Right lobe of liver (tissue), 6 donors: ENCODE measurements at regions not wholly inside any gene's neighbourhood (a gene's known extent, or its start where the extent isn't known, plus 50 kb on each side); places are given as distances from the start of the nearest gene placed in this dataset.
A peak's percentile ranks its signal among the peaks of the same experiment; 100 is the strongest.

ENCODE experiments used
- ATAC-seq, 4 donors: fragments of 200-7000 bp; cut with Tn5 transposase; one replicate each; pipeline ENCODE4 v1.9.1; 2020; ENCODE audit warnings: mild to moderate bottlenecking in 4 of 4, moderate library complexity in 4 of 4
- DNase-seq, 3 donors: peaks; one replicate each; pipeline ENCODE4 v3.0.0-alpha.2; 2020
- H3K27ac ChIP-seq, 3 donors: fragments of 200-600 bp; one replicate each; pipeline ENCODE4 v1.8.0; 2022
- H3K27me3 ChIP-seq, 2 donors: fragments of 200-600 bp; one replicate each; pipeline ENCODE4 v1.8.0; 2022
- H3K36me3 ChIP-seq, 4 donors: fragments of 200-600 bp; sonication (generic) in 1 of 4; one replicate each; pipeline versions ENCODE4 v1.5.1 to v1.8.0; 2017 to 2022; ENCODE audit warnings: control low read depth in 1 of 4
- H3K4me1 ChIP-seq, 4 donors: fragments of 200-600 bp; sonication (generic) in 1 of 4; one replicate each; pipeline versions ENCODE4 v1.5.1 to v1.8.0; 2017 to 2022; ENCODE audit warnings: control low read depth in 1 of 4
- H3K4me3 ChIP-seq, 3 donors: fragments of 200-600 bp; one replicate each; pipeline ENCODE4 v1.8.0; 2022
- H3K9me3 ChIP-seq, 4 donors: fragments of 200-600 bp; sonication (generic) in 1 of 4; one replicate each; pipeline versions ENCODE4 v1.5.1 to v1.8.0; 2017 to 2022; ENCODE audit warnings: control low read depth in 1 of 4
- POLR2A ChIP-seq: fragments of 450-650 bp; IDR thresholded peaks from one replicate; pipeline ENCODE4 v1.6.1; 2017; ENCODE audit warnings: antibody characterized with exemption, mild to moderate bottlenecking
- WGBS: methylation state at CpG from one replicate; pipeline ENCODE4 v1.1.6; 2018; ENCODE audit warnings: low coverage, low lambda C conversion rate; ENCODE audit not compliant: insufficient coverage; ENCODE audit errors: missing lambda C conversion rate; 5-methylcytosine and 5-hydroxymethylcytosine counted together
- intact Hi-C, 2 donors: fragments of 100-400 bp; cut with DNase I; formaldehyde crosslinking; loops; one replicate each; pipeline versions ENCODE4 v1.11.2 to v1.14.1; 2022
- TF ChIP-seq, protein P1 (sequence below), 4 donors: fragments of 200-600 bp in 3 of 4; fragments of 450-650 bp in 1 of 4; IDR thresholded peaks; one replicate each; pipeline versions ENCODE4 v1.5.1 to v1.8.0; 2016 to 2022; ENCODE audit warnings: antibody characterized with exemption in 4 of 4, mild to moderate bottlenecking in 2 of 4
- donor health status: DM: no; HTN: yes; CAD: no.
- donor health status: DM: no; HTN: no; CAD: no.
- donor health status: DM: no; HTN: no; CAD: no.
- donor health status: DM: no; HTN: yes; CAD: no.
- donor health status: DM: no; HTN: yes; CAD: no.

GRCh38 chr9:81822301-81822865 is 105.8 kb upstream of the SPATA31D4 start:
- Histone ChIP-seq H3K27ac (no peak overlapping the region), H3K4me3 (no peak overlapping the region), H3K4me1 (peaks cover 0 to 36% (median 11%) of the 10 kb centered on the region in 4 donors), H3K9me3 (no peaks in the 10 kb centered on the region), H3K36me3 (no peaks in the 10 kb centered on the region), H3K27me3 (no peaks in the 10 kb centered on the region)
- intact Hi-C loops: no loop called here
- ATAC-seq: no peak
- no peak for DNase-seq
- TF ChIP-seq, protein P1, sequence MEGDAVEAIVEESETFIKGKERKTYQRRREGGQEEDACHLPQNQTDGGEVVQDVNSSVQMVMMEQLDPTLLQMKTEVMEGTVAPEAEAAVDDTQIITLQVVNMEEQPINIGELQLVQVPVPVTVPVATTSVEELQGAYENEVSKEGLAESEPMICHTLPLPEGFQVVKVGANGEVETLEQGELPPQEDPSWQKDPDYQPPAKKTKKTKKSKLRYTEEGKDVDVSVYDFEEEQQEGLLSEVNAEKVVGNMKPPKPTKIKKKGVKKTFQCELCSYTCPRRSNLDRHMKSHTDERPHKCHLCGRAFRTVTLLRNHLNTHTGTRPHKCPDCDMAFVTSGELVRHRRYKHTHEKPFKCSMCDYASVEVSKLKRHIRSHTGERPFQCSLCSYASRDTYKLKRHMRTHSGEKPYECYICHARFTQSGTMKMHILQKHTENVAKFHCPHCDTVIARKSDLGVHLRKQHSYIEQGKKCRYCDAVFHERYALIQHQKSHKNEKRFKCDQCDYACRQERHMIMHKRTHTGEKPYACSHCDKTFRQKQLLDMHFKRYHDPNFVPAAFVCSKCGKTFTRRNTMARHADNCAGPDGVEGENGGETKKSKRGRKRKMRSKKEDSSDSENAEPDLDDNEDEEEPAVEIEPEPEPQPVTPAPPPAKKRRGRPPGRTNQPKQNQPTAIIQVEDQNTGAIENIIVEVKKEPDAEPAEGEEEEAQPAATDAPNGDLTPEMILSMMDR (IDR thresholded peaks at IDR 0.05): no peak
- TF ChIP-seq POLR2A: no peak
- 94% methylated on average over 7 of the region's 7 CpGs for WGBS

DNA sequence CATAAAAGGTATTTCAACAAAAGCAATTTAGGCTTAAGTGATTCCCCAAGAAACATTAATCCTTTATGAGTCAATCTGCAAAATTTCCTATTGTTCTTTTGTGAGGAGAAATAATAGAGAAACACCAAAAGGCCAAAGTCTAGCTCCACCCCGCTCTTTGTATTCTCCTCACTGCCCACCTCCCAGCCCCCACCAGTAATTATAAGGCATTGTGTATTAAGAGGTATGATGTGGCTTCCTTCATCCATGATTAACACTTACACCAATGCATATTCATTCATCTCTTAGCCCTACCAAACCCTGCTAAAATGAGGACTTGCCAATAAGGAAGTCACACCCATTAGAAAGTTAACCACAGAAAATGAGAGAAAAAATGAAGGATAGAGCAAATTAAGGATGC is 105.3 kb upstream of the SPATA31D4 start:
- intact Hi-C loops: no loop called here
- H3K9me3 ChIP-seq: no peaks in the 10 kb centered on the region
- no peak overlapping the region for H3K27ac ChIP-seq
- H3K4me1 ChIP-seq: peaks cover 0 to 36% (median 11%) of the 10 kb centered on the region in 4 donors
- DNase-seq: no peak
- no peak for ATAC-seq
- H3K4me3 ChIP-seq: no peak overlapping the region
- WGBS: 91% methylated on average over 1 of the region's 1 CpG
- H3K27me3 ChIP-seq: no peaks in the 10 kb centered on the region
- H3K36me3 ChIP-seq: no peaks in the 10 kb centered on the region
- TF ChIP-seq POLR2A: no peak
- TF ChIP-seq, protein P1 (IDR thresholded peaks at IDR 0.05): no peak

GRCh38 chr9:81823672-81824554 is 104.3 kb upstream of the SPATA31D4 start:
- DNase-seq (no peak), ATAC-seq (peak; percentile 36 to 67 (median 38))
- Histone ChIP-seq H3K4me1 (peaks cover 0 to 32% (median 11%) of the 10 kb centered on the region in 4 donors), H3K27ac (peak overlapping the region in 1 of 3 donors; percentile 47), H3K27me3 (no peaks in the 10 kb centered on the region), H3K9me3 (no peaks in the 10 kb centered on the region), H3K36me3 (no peaks in the 10 kb centered on the region), H3K4me3 (peak overlapping the region in 1 of 3 donors; percentile 33)
- intact Hi-C loops: no loop called here
- WGBS: 37% methylated on average over 11 of the region's 11 CpGs
- TF ChIP-seq, protein P1 (IDR thresholded peaks at IDR 0.05): no peak
- no peak for TF ChIP-seq POLR2A

GRCh38 chr9:81824802-81825730 is 103.2 kb upstream of the SPATA31D4 start:
- Histone ChIP-seq H3K36me3 (no peaks in the 10 kb centered on the region), H3K27ac (peak overlapping the region in 1 of 3 donors; percentile 47), H3K9me3 (no peaks in the 10 kb centered on the region), H3K4me1 (peaks cover 0 to 21% (median 6%) of the 10 kb centered on the region in 4 donors), H3K27me3 (no peaks in the 10 kb centered on the region), H3K4me3 (no peak overlapping the region)
- DNase-seq (no peak), ATAC-seq (no peak)
- WGBS: 93% methylated on average over 8 of the region's 8 CpGs
- intact Hi-C loops: no loop called here
- TF ChIP-seq, protein P1 (IDR thresholded peaks at IDR 0.05): no peak
- TF ChIP-seq POLR2A: no peak
